Activated CD4-positive, alpha-beta T cell treated with anti-CD3 and anti-CD28 coated beads, Interleukin-2, amount 50 U/mL, for 24 hours (primary cell): ENCODE measurements at regions not wholly inside any gene's neighbourhood (a gene's known extent, or its start where the extent isn't known, plus 50 kb on each side); places are given as distances from the start of the nearest gene placed in this dataset.
"Not testable (repeated sequence)": the region's sequence is repeated elsewhere in the genome, so short reads cannot be mapped to it uniquely, and the experiment has no call there.

Experiments
- DNase-seq, 2 donors: peaks; one replicate each; pipeline ENCODE4 v3.0.0-alpha.2; 2020; ENCODE audit warnings: low read depth in 1 of 2, low spot score in 1 of 2

GRCh38 chr5:119694284-119694683 lies 64.9 kb downstream of the FAM170A start:
- DNase-seq: no peak

GRCh38 chr5:119706049-119706448 lies 76.7 kb downstream of the FAM170A start:
- DNase-seq: no peak

GRCh38 chr5:119708076-119708790 lies 78.9 kb downstream of the FAM170A start:
- no peak for DNase-seq

- DNase-seq: no peak
Measured at GRCh38 chr5:119721775-119722174, 92.4 kb downstream of the FAM170A start.

- DNase-seq: not testable (repeated sequence)
Measured at GRCh38 chr5:119725291-119725690, 95.9 kb downstream of the FAM170A start.

GRCh38 chr5:119726544-119726943 lies 97.2 kb downstream of the FAM170A start:
- no peak for DNase-seq

GRCh38 chr5:119740225-119740624 lies 110.9 kb downstream of the FAM170A start:
- no peak for DNase-seq

GRCh38 chr5:119741691-119742090 lies 112.3 kb downstream of the FAM170A start:
- DNase-seq: no peak

GRCh38 chr5:119742311-119742710 lies 113.0 kb downstream of the FAM170A start:
- no peak for DNase-seq

- peak in 1 of 2 donors; percentile 1 for DNase-seq
Measured at GRCh38 chr5:119743927-119744326, 114.6 kb downstream of the FAM170A start.

GRCh38 chr5:119745976-119746375 lies 116.6 kb downstream of the FAM170A start:
- DNase-seq: no peak

GRCh38 chr5:119746984-119747383 lies 117.6 kb downstream of the FAM170A start:
- DNase-seq: no peak

GRCh38 chr5:119750887-119751733 lies 121.8 kb downstream of the FAM170A start:
- no peak for DNase-seq

- DNase-seq: no peak
Measured at GRCh38 chr5:119751734-119752094, 122.4 kb downstream of the FAM170A start.

- DNase-seq: no peak
Measured at GRCh38 chr5:119752921-119753886, 123.8 kb downstream of the FAM170A start.

GRCh38 chr5:119754825-119755224 lies 125.5 kb downstream of the FAM170A start:
- DNase-seq: not testable (repeated sequence)

- DNase-seq: no peak
Measured at GRCh38 chr5:119757276-119757675, 127.9 kb downstream of the FAM170A start.

GRCh38 chr5:119769695-119770693 lies 140.6 kb downstream of the FAM170A start:
- DNase-seq: not testable (repeated sequence)

- not testable (repeated sequence) for DNase-seq
Measured at GRCh38 chr5:119780145-119780544, 150.8 kb downstream of the FAM170A start.

- no peak for DNase-seq
Measured at GRCh38 chr5:119785057-119785456, 155.7 kb downstream of the FAM170A start.
